DND-41 (cell line): ENCODE measurements at regions not wholly inside any gene's neighbourhood (a gene's known extent, or its start where the extent isn't known, plus 50 kb on each side); places are given as distances from the start of the nearest gene placed in this dataset.

Experiments
- EZH2 ChIP-seq: IDR thresholded peaks from 3 replicates; pipeline ENCODE4 v1.6.1; 2012; ENCODE audit warnings: borderline replicate concordance, low read depth, mild to moderate bottlenecking, moderate library complexity, low read length, inconsistent platforms; ENCODE audit not compliant: severe bottlenecking
- TF ChIP-seq, protein P1 (sequence below): IDR thresholded peaks from 2 replicates; pipeline ENCODE4 v1.5.1; 2012; ENCODE audit warnings: borderline replicate concordance, low read length, moderate library complexity, mild to moderate bottlenecking; ENCODE audit not compliant: poor library complexity, severe bottlenecking; ENCODE audit errors: extremely low read depth

- TF ChIP-seq, protein P1, sequence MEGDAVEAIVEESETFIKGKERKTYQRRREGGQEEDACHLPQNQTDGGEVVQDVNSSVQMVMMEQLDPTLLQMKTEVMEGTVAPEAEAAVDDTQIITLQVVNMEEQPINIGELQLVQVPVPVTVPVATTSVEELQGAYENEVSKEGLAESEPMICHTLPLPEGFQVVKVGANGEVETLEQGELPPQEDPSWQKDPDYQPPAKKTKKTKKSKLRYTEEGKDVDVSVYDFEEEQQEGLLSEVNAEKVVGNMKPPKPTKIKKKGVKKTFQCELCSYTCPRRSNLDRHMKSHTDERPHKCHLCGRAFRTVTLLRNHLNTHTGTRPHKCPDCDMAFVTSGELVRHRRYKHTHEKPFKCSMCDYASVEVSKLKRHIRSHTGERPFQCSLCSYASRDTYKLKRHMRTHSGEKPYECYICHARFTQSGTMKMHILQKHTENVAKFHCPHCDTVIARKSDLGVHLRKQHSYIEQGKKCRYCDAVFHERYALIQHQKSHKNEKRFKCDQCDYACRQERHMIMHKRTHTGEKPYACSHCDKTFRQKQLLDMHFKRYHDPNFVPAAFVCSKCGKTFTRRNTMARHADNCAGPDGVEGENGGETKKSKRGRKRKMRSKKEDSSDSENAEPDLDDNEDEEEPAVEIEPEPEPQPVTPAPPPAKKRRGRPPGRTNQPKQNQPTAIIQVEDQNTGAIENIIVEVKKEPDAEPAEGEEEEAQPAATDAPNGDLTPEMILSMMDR, result no peak
- TF ChIP-seq EZH2, result no peak
Measured at GRCh38 chr7:52857367-52857766, 178.1 kb upstream of the POM121L12 start.
